Heart left ventricle (tissue), 13 donors: ENCODE measurements at regions not wholly inside any gene's neighbourhood (a gene's known extent, or its start where the extent isn't known, plus 50 kb on each side); places are given as distances from the start of the nearest gene placed in this dataset.

Experiments
- POLR2A ChIP-seq, 2 donors: fragments of 450-650 bp; IDR thresholded peaks; one replicate each; pipeline ENCODE4 v1.6.1; 2017; ENCODE audit warnings: antibody characterized with exemption in 2 of 2, mild to moderate bottlenecking in 2 of 2, moderate library complexity in 2 of 2
- TF ChIP-seq, protein P1 (sequence below), 12 donors: fragments of 200-600 bp; sonication (generic) in 4 of 12; IDR thresholded peaks; one replicate each; pipeline versions ENCODE4 v1.5.0 to v1.8.0; 2018 to 2022; ENCODE audit warnings: antibody characterized with exemption in 12 of 12, mild to moderate bottlenecking in 5 of 12
- donor health status: ischemic (EF 13 %, LVEDD 7.1; RV severe dilation, severe dysfunction).
- donor health status: DM: no; HTN: yes; CAD: no.
- donor health status: DM: no; HTN: no; CAD: no.
- donor health status: ischemic (EF 25% LVEDD 6.9; RV normal size, moderate dysfunction).
- donor health status: ischemic (EF 25% LVEDD 5.7; RV mildly dilated, moderate dysfunction).
- donor health status: ischemic (EF 35%, LVEDD 5.7; RV mildly dilated, moderate dysfunction).
- donor health status: nonischemic (EF 11% LVEDD 7.7; RV severe dilation, severe dysfunction).
- donor health status: DM: yes; HTN: yes; CAD: no.
- donor health status: PGD.
- donor health status: ischemic (EF 29% LVEDD 5.4; RV normal size, mild dysfunction).
- donor health status: nonischemic (EF 23%, LVEDD 6.1; RV moderate dilation, normal function).

DNA sequence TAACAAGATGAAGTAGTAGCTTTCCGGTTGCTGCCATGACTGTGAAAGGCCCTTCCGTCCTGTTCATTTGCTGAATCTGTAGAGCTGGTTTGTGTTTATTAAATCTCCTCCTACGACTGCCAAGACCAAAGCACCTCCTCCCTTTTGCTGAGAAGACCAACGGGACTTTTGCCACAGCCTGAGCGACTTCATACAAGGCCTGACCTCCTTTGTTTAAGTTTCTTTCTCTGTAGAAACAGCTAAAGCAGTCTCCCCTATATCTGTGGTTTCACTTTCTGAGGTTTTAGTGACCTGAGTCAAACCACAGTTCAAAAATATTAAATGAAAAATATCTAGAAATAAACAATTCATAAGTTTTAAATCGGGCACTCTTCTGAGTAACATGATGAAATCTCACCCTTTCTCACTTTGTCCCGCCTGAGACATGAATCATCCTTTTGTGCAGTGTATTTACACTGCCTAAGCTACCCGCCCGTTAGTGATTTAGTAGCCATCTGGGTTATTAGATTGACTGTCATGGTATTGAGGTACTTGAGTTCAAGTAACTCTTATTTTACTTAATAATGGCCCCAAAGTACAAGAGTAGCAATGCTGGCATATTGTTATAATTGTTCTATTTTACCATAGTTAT is 119.1 kb upstream of the LRRC4C start:
- TF ChIP-seq, protein P1, sequence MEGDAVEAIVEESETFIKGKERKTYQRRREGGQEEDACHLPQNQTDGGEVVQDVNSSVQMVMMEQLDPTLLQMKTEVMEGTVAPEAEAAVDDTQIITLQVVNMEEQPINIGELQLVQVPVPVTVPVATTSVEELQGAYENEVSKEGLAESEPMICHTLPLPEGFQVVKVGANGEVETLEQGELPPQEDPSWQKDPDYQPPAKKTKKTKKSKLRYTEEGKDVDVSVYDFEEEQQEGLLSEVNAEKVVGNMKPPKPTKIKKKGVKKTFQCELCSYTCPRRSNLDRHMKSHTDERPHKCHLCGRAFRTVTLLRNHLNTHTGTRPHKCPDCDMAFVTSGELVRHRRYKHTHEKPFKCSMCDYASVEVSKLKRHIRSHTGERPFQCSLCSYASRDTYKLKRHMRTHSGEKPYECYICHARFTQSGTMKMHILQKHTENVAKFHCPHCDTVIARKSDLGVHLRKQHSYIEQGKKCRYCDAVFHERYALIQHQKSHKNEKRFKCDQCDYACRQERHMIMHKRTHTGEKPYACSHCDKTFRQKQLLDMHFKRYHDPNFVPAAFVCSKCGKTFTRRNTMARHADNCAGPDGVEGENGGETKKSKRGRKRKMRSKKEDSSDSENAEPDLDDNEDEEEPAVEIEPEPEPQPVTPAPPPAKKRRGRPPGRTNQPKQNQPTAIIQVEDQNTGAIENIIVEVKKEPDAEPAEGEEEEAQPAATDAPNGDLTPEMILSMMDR (IDR thresholded peaks at IDR 0.05): no peak
- no peak for TF ChIP-seq POLR2A (IDR thresholded peaks at IDR 0.05)
